GM23248 (cell line): ENCODE measurements at regions not wholly inside any gene's neighbourhood (a gene's known extent, or its start where the extent isn't known, plus 50 kb on each side); places are given as distances from the start of the nearest gene placed in this dataset.

Experiments used
- EZH2 ChIP-seq: fragments of 200-600 bp; sonication (generic); IDR thresholded peaks from 2 replicates; pipeline ENCODE4 v1.6.1; 2018; ENCODE audit warnings: antibody characterized with exemption, mild to moderate bottlenecking; ENCODE audit not compliant: insufficient read depth, poor library complexity, severe bottlenecking
- EZH2phosphoT487 ChIP-seq: fragments of 200-600 bp; sonication (generic); IDR thresholded peaks from 2 replicates; pipeline ENCODE4 v1.6.1; 2018; ENCODE audit warnings: antibody characterized with exemption, moderate library complexity, mild to moderate bottlenecking, low read depth; ENCODE audit not compliant: insufficient read depth

DNA sequence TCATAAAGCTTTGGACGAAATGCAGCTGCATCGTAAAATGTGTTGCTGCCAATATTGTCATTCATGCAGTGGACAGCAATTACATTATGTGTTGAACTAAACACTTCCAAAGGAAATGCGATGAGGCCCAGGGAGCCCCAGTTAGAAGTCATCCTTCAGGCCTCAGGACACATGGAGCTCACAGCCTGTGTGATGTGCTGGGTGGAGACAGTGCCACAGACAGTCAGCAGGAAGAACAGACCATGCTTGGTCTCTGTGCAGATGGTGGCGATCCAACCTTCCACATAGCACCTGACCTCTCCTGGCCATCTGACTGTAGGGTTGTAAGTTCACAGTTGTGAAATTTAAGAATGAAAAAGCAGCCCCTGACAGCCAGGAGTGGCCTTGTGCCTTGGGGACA lies 118.3 kb upstream of the ALKAL2 start:
- TF ChIP-seq EZH2phosphoT487 (no peak), EZH2 (no peak)
